COLO668 (cell line): ENCODE measurements at regions not wholly inside any gene's neighbourhood (a gene's known extent, or its start where the extent isn't known, plus 50 kb on each side); places are given as distances from the start of the nearest gene placed in this dataset.

Experiments used
- DNase-seq: peaks from one replicate; lab custom pipeline; 2025; ENCODE audit not compliant: unreplicated experiment; lab: John Stamatoyannopoulos, UW

GRCh38 chr13:62696490-62696889 lies 1280.8 kb upstream of the PCDH20 start:
- DNase-seq, result no peak

DNA sequence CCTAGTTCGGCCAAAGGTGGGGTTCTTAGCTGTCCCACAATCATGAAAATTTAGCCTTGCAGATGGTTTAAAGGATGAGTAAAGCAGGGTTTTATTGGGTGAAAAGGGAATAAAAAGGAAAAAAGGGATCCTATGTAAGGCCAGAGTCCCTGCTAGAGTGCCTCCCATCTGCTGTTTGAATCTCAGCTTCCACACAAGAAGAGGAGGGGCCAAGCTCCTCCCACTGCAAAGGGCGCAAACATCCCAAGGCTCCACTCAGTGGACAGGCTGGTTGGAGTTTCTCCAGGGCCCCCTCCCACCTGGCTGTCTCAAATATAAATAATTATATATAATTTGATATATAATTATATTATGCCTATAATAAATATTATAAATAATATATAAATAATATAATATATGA lies 1272.1 kb upstream of the PCDH20 start:
- DNase-seq, result no peak

DNA sequence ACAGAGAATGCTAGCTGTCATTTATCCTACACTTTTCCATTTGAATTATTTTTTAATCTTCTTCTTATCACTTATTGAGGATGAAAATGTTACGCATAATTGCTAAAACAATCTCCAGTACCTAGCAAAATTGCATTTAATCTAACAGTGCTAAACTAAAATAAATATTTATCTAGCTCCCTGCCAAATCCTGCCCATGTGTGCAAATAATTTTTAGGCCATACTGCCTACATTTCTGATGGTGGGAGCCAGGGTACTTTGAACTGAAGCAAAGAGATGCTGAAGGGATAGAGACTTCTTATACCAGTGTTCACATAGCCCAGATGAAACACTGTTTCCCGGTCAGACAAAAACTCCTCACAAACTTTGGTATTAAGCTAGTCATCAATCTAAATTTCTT lies 1268.7 kb upstream of the PCDH20 start:
- no peak for DNase-seq

DNA sequence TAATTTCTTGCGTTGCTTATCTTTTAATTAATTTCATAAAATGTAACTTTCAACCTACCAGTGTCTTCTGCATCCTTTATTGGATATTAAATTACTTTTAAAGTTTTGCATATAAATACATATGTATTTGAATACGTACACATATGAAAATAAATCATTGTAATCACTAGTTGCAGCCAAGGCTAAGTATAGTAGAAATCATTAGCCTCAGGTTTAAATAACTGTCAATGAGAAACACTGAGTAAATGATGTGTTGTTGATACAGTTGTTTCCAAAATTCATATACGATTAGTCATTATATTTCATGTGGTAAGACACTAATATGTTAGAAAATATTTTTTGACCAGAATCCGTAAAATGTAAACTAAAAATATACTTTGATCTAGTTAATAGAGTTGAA lies 1267.1 kb upstream of the PCDH20 start:
- no peak for DNase-seq

DNA sequence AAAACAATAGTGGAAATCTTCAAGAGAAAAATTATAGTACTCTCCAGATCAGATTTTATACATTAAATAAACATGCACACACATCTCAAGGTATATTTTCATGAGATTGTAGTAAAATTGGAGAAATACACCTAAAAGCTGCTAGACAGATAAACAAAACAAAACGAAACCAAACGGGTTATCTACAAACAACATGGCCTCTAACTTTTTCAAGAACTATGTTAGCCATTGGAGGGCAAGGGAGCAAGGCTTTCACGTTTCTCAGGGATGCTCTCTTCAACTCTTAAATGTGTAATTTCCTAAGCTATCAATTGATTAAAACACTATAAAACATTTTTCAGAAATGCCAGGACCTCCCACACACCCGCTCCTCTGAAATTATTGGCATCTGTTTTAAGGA lies 1262.4 kb upstream of the PCDH20 start:
- no peak for DNase-seq

DNA sequence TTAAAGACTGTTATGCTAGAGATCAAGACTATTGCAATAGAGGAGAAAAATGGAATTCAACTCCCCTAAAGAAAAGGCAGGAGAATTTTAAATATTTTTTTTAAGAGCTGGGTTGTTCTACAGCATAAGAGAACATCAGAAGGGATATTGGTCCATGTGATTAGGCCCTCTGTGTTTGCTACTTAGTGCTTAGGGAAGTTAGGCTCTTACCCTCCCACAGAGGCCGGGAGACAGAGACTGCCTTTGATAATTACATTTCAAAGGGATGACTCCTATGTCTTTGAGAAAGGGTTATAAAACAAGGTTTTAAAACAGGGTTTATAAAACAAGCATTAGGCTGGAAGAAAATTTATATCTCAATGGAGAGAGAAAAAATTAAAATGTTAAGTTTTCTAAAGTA lies 1248.1 kb upstream of the PCDH20 start:
- no peak for DNase-seq

DNA sequence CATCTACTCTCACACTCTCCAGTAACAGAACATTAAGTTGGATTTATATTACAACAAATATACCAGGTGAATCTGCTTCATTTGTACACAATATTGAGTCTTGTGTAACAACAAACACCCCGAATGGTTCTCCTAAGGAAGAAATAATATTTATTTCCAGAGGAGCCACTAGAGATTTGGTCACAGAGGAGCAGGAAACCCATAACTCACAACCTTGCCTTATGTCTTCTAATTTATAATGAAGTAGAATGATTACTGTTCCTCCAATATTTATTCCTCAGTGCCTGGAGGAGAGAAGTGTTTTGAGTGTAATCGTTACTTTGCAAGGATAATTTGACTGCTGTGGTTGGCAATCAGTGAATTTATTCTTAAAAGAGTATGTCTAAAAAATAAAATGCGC lies 1243.7 kb upstream of the PCDH20 start:
- no peak for DNase-seq

- no peak for DNase-seq
Measured at GRCh38 chr13:62653371-62653770, 1237.7 kb upstream of the PCDH20 start.

DNA sequence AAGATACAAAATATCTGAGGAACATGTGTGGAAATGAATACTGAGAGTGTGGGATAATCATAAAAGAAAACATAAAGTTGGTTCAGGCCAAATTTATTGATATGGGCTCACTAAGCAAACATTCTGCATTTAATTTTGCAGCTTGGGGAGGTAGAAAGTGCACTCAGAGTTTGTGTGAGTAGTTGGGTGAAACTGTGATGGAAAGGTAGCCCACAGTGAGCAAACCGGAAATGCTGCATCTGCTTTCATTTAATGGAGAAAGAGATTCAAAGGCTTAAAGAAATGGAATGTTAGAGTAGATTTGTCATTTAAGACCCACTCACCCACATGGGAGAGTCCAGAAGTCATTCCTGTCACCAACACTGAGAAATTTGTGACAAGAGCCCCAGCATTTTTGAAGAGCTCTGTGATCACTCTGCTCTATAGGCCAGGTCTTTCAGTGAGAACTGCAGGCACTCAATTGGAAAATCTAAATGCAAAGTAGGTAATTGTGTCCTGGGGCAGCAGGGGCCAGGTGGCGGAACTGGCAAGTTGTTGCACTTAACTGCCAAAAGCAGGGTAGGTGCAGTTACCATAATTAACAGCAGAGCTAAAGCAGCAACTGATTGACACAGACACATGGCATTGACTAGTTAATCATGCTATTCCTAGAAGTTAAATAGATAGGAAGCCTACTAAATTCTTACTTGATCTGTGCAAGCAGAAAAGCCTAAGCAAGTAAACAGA lies 1228.3 kb upstream of the PCDH20 start:
- DNase-seq, result no peak

DNA sequence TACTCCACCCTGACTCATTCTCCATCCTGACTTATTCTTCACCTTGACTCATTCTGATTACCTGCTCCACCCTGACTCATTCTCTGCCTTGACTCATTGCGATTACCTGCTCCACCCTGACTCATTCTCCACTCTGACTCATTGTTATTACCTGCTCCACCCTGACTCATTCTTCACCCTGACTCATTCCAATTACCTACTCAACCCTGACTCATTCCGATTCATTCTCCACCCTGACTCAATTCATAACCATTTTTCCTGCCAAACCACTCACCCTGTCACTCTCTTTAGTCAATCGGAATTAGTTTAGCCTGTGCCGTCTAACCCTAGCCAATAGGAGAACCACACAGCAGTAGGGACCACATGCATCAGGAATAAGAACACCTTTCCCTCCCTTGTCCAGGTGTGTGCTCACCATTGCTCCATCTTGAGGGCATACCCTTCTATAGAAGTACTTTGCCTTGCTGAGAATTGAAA lies 1227.4 kb upstream of the PCDH20 start:
- DNase-seq, result no peak

DNA sequence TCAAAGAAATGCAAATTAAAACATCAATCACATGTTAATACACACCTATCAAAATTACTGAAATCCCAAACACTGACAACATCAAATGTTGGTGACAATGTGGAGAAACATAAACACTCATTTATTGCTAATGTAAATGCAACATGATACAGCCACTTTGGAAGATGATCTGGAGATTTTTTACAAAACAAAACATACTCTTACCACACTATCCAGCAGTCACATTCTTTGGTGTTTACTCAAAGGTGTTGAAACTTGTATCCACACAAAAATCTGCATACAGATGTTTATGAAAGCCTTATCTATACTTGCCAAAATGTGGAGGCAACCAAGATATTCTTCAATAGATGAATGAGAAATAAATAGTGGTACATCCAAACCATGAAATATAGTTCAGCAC lies 1219.5 kb upstream of the PCDH20 start:
- no peak for DNase-seq

DNA sequence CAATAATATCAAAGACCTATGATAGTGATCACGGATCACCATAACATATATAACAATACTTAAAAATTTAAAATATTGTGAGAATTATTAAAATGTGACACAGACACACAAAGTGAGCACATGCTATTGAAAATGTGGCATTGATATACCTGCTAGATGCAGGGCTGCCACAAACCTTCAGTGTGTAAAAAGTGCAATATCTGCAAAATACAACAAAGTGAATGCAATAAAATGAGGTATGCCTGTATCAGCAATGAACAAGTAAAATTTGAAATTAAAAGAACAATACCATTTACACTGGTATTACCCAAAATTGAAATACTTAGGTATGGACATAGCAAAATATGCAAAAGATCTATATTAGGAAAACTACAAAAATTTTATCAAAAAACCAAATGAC lies 1217.8 kb upstream of the PCDH20 start:
- no peak for DNase-seq

DNA sequence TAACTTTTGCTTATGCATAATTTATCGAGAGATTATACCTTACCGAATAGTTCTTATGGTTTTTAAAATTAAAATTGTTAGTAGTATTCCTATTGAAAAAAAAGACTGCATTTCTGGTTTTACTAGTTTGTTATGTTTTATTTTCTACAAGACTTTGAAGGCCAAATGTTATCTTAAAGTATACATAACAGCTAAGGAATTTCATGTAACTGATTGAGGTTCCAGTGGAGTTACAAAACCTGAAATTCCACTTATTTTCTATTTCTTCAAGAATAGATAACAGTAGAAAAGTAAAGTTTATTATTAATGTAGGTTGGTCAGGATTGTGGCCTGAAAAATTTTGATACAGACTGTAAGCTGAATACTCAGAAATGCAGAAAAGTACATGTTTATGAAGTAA lies 1216.0 kb upstream of the PCDH20 start:
- no peak for DNase-seq

- DNase-seq, result no peak
Measured at GRCh38 chr13:62631124-62631523, 1215.5 kb upstream of the PCDH20 start.

- no peak for DNase-seq
Measured at GRCh38 chr13:62629618-62630017, 1214.0 kb upstream of the PCDH20 start.

- no peak for DNase-seq
Measured at GRCh38 chr13:62627226-62627625, 1211.6 kb upstream of the PCDH20 start.

DNA sequence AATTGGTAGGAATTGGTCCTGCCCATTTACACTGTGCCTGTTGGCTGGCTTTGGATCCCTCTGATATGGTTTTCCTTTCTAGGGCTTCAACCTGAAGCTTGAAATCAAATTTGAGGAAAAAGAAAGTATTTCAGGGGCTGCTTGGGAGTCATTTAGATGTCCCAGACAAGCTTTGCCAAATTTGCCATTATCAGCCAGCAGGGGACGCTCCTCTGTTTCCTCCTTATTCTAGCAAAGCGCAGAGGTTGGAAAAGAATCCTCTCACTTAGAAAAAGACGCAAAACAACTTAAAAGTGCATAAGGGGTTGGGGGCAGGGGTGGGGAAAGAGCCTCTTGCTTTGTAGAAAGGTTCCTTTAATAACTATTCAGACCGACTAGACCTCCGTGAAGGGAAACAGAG lies 1211.1 kb upstream of the PCDH20 start:
- no peak for DNase-seq

DNA sequence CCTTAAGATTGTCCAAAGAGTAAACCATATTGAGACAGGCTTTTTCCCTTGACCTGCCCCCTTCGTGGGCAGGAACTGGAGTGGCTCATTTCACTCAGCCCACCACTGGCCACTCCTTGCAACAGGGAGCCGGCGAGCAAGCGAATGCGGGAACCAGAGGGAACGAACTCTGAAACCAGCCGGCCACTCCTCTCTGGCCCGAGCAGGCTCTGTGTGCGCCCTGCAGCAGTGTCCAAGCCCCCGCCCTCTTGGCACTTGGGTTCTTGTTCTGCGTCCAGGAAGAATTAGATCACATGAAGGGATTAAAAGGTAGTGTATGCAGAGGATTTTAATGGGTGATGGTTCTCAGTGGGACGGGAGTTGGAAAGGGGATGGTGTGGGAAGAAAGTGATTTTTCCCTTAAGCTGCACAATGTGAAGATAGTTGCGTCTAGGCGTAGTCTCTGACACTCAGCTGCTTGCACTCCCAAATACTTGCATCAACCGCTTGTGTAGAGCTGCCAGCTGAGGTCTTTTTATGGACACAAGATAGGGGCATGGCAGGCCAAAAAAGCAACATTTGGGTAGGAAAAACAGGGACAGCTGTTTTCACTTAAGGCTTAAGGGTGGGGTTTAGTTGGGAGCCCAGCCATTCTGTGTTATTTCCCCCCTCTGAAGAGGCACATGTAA lies 1209.7 kb upstream of the PCDH20 start:
- DNase-seq, result no peak

DNA sequence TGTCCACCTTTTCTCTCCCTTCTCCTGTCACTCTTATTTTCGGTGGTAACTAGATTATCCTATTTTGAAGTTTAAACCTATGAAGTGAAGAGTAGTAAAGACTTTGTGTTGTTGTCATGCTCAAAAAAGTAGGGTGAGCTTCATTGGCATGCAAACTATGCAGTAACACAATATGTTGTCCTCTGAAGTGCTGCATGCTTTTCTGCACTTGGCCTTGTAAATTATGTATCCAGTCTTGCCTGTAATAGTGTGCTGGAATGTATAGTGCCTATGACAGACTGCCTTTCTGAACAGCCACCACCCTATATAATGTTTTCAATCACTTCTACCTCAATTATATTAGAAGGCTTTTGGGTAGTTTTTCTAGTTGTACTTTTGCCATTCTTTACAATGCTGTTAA lies 1198.2 kb upstream of the PCDH20 start:
- DNase-seq, result no peak

GRCh38 chr13:62611343-62611742 lies 1195.7 kb upstream of the PCDH20 start:
- DNase-seq, result no peak

DNA sequence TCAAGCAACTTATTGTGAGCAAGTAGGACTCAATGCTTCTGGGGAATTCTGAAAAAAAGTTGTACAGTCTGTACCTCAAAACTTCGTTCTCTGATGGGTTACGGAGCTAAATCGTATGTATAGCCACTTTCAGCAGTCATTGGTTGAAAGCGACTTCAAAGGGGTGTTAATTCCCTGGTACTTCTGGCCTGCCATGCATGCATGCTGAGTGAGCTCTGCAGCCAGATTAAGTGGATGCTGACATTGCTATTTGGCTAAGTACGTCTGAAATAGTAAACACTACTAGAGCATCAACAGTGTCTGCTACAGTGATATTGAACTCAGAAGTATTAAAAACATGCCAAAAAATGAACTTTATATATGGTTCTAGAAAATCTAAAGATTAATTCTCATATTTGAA lies 1183.1 kb upstream of the PCDH20 start:
- DNase-seq, result no peak

DNA sequence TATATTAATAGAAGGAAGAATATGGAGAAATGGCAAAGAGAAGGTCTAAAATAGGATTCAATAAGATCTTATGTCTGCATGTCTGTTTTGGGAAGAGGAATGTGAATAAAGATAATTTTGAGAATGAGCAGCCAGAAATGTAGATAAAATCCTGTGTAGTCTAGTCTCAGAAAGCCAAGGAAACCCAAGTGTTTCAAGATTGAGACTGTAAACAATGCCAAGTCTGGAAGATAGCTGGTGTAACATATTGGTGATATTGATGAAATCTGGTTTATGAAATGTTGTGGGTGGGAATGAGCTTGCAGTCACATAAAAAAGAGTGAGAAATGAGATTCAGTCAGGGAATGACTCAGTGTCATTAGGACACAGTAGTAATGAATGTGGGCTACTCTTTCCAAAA lies 1180.3 kb upstream of the PCDH20 start:
- no peak for DNase-seq

DNA sequence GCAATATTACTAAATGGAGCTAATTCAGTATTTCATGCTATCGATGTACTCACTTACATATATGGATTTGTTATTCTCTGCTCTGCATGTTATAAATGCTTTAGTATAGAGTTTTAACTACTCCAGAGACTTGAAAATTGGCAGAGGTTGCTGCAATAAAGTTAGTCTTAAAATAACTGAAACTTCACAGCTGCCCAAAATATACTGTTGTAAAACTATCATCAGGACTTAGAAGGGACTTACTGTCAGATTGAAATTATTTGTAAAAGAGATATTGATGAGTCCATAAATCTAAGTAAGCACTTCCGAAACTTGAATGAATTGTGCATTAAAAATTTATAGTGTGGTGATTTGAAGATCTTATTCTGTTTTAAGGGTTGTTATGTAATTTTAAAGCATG lies 1178.2 kb upstream of the PCDH20 start:
- no peak for DNase-seq
